ENCODE measurements at regions not wholly inside any gene's neighbourhood (a gene's known extent, or its start where the extent isn't known, plus 50 kb on each side); places are given as distances from the start of the nearest gene placed in this dataset.

GRCh38 chr7:46916581-46916980, 665.3 kb downstream of the TNS3 start (continued):
- TF ChIP-seq ZBTB33 (IDR thresholded peaks at IDR 0.05; ENCODE audit: extremely low read depth, insufficient replicate concordance, low read length) = no peak
- no peak for TF ChIP-seq CEBPB (IDR thresholded peaks at IDR 0.05; ENCODE audit: low read depth)
- TF ChIP-seq CBX3 (IDR thresholded peaks at IDR 0.05; ENCODE audit: low read depth) = no peak

GRCh38 chr7:46912692-46913091, 669.2 kb downstream of the TNS3 start:
- Histone ChIP-seq H3K4me3 (replicated peaks in 1 of 2; ENCODE audit: low read depth in 1 of 2, low read length in 2 of 2) (no peak overlapping the region), H3K36me3 (ENCODE audit: control insufficient read depth in 1 of 2, insufficient read depth in 2 of 2, low read length in 2 of 2) (no peaks in the 10 kb centered on the region), H2AFZ (ENCODE audit: low read depth, low read length, poor library complexity, severe bottlenecking) (no peak overlapping the region), H3K27me3 (ENCODE audit: insufficient read depth, low read length) (no peaks in the 10 kb centered on the region), H3K4me2 (ENCODE audit: low read length) (no peak overlapping the region), H3K9ac (ENCODE audit: low read length) (no peak overlapping the region), H4K20me1 (ENCODE audit: insufficient read depth) (no peaks in the 10 kb centered on the region), H3K79me2 (ENCODE audit: insufficient read depth, low read length) (no peaks in the 10 kb centered on the region), H3K9me3 (ENCODE audit: control insufficient read depth in 1 of 2, insufficient read depth in 1 of 2, low read depth in 1 of 2, low read length in 2 of 2) (no peaks in the 10 kb centered on the region), H3K4me1 (ENCODE audit: control insufficient read depth in 1 of 2, insufficient read depth in 2 of 2, low read length in 2 of 2) (peaks cover 4 to 12% of the 10 kb centered on the region in 2 experiments; a peak in 2 of 4 replicates), H3K9me2 (ENCODE audit: insufficient read depth) (no peaks in the 10 kb centered on the region), H3K27ac (ENCODE audit: low read depth, low read length) (no peak overlapping the region)
- RAD21 ChIA-PET (ENCODE audit: low non-redundant PET in 1 of 2, low total read pairs in 2 of 2, uncharacterized antibody in 2 of 2, unreplicated experiment in 2 of 2) = no interaction called here
- BruUV-seq (replicated peaks) = no TSS peak
- CTCF ChIA-PET = no interaction called here
- POLR2A ChIA-PET = no interaction called here
- intact Hi-C loops (cut with micrococcal nuclease) = no loop called here
- ATAC-seq (no peak), DNase-seq (ENCODE audit: low read depth, low spot score) (no peak)
- TF ChIP-seq EGR1 (IDR thresholded peaks at IDR 0.05; ENCODE audit: low read depth) (no peak), EZH2 (IDR thresholded peaks at IDR 0.05) (no peak), SRF (IDR thresholded peaks at IDR 0.05; ENCODE audit: low read depth) (no peak), POLR2AphosphoS5 (IDR thresholded peaks at IDR 0.05; ENCODE audit: low read depth, low read length) (no peak), CTCF (IDR thresholded peaks at IDR 0.05 in 2 of 3, conservative IDR thresholded peaks at IDR 0.05 in 1 of 3; ENCODE audit: borderline replicate concordance in 1 of 3, insufficient read depth in 1 of 3, low read depth in 2 of 3, low read length in 2 of 3) (no peak), ELF1 (IDR thresholded peaks at IDR 0.05; ENCODE audit: borderline replicate concordance, low read depth) (no peak), POLR2A (IDR thresholded peaks at IDR 0.05; ENCODE audit: borderline replicate concordance, extremely low read depth, insufficient read depth, insufficient read length) (no peak), REST (IDR thresholded peaks at IDR 0.05; ENCODE audit: low read depth) (no peak), ZFX (IDR thresholded peaks at IDR 0.05) (no peak), CBX3 (IDR thresholded peaks at IDR 0.05; ENCODE audit: low read depth) (no peak), RAD21 (IDR thresholded peaks at IDR 0.05; ENCODE audit: low read depth) (no peak), SIN3A (IDR thresholded peaks at IDR 0.05; ENCODE audit: low read depth) (no peak), TCF7L2 (IDR thresholded peaks at IDR 0.05; ENCODE audit: borderline replicate concordance, extremely low read depth, insufficient read depth, insufficient read length) (no peak), JUND (IDR thresholded peaks at IDR 0.05) (no peak), ZNF274 (IDR thresholded peaks at IDR 0.05; ENCODE audit: low read depth, low read length) (no peak), CEBPB (IDR thresholded peaks at IDR 0.05; ENCODE audit: low read depth) (no peak), EZH2phosphoT487 (IDR thresholded peaks at IDR 0.05; ENCODE audit: borderline replicate concordance) (no peak), FOSL1 (IDR thresholded peaks at IDR 0.05; ENCODE audit: low read depth) (no peak)
